ENCODE measurements at regions not wholly inside any gene's neighbourhood (a gene's known extent, or its start where the extent isn't known, plus 50 kb on each side); places are given as distances from the start of the nearest gene placed in this dataset.

DNA sequence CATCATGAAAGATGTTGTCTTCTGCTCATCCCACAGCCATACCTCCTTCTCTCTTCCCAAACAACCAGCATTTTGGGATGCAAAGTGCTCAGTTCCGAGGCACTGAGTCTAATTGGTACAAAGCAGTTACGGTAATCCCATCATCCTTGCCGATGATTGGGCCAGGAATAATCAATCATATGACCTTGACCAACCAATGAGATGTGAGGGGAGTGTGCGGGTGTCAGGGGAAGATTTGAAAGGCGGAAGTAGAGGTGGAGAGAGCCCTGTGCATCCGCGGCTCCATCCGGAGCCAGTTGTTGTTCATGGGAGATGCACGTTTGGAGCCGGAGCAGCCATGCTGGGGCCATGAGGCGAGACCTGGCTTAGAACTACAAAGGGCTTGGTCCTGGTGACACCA is 67.3 kb downstream of the SYNE3 start:
- Histone ChIP-seq H3K4me3 (no peak overlapping the region), H3K27me3 (replicated peaks in 1 of 2; ENCODE audit: control insufficient read depth in 2 of 2, insufficient read depth in 2 of 2, low read length in 1 of 2) (no peaks in the 10 kb centered on the region), H3K4me1 (ENCODE audit: control insufficient read depth, insufficient read depth, low read length) (no peaks in the 10 kb centered on the region), H4K20me1 (ENCODE audit: control insufficient read depth, insufficient read depth) (no peaks in the 10 kb centered on the region), H3K36me3 (ENCODE audit: control insufficient read depth in 2 of 2, insufficient read depth in 2 of 2, low read length in 1 of 2) (peaks cover 28 to 41% of the 10 kb centered on the region in 2 experiments), H3K9ac (ENCODE audit: control insufficient read depth, insufficient read depth, low read length) (no peak overlapping the region), H3K4me2 (ENCODE audit: control insufficient read depth, insufficient read depth) (no peak overlapping the region), H2AFZ (ENCODE audit: control insufficient read depth, low read depth, low read length) (no peak overlapping the region), H3K27ac (ENCODE audit: control insufficient read depth, insufficient read depth) (no peak overlapping the region), H3K79me2 (ENCODE audit: control insufficient read depth, insufficient read depth, low read length) (no peaks in the 10 kb centered on the region), H3K9me3 (replicated peaks; ENCODE audit: control insufficient read depth, insufficient read depth, low read length) (no peaks in the 10 kb centered on the region)
- BruUV-seq (replicated peaks), result no TSS peak
- SMC1A ChIA-PET (ENCODE audit: uncharacterized antibody, unreplicated experiment), result interaction anchor here (1.3 kb wide), 1 partner anchor 78 kb away, joined by 4 read pairs; no protein-coding TSS in a partner anchor
- DNase-seq (ENCODE audit: low read depth, low spot score) (no peak), FAIRE-seq (no peak), ATAC-seq (no peak)
- WGBS (ENCODE audit: insufficient coverage, insufficient replicate concordance, low lambda C conversion rate, missing lambda C conversion rate), result 95% methylated on average over 11 of the region's 11 CpGs
- in situ Hi-C loops (cut with MboI), result loop anchor here (10.0 kb wide), 1 partner anchor 546 kb away; no protein-coding TSS in a partner anchor
- RAD21 ChIA-PET (ENCODE audit: unreplicated experiment), result no interaction called here
- intact Hi-C loops (cut with micrococcal nuclease; ENCODE audit: unreplicated experiment), result no loop called here
- POLR2A ChIA-PET, result no interaction called here
- TF ChIP-seq, protein P1, sequence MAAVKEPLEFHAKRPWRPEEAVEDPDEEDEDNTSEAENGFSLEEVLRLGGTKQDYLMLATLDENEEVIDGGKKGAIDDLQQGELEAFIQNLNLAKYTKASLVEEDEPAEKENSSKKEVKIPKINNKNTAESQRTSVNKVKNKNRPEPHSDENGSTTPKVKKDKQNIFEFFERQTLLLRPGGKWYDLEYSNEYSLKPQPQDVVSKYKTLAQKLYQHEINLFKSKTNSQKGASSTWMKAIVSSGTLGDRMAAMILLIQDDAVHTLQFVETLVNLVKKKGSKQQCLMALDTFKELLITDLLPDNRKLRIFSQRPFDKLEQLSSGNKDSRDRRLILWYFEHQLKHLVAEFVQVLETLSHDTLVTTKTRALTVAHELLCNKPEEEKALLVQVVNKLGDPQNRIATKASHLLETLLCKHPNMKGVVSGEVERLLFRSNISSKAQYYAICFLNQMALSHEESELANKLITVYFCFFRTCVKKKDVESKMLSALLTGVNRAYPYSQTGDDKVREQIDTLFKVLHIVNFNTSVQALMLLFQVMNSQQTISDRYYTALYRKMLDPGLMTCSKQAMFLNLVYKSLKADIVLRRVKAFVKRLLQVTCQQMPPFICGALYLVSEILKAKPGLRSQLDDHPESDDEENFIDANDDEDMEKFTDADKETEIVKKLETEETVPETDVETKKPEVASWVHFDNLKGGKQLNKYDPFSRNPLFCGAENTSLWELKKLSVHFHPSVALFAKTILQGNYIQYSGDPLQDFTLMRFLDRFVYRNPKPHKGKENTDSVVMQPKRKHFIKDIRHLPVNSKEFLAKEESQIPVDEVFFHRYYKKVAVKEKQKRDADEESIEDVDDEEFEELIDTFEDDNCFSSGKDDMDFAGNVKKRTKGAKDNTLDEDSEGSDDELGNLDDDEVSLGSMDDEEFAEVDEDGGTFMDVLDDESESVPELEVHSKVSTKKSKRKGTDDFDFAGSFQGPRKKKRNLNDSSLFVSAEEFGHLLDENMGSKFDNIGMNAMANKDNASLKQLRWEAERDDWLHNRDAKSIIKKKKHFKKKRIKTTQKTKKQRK (IDR thresholded peaks at IDR 0.05; ENCODE audit: low read depth, low read length), result no peak
- TF ChIP-seq NFYB (IDR thresholded peaks at IDR 0.05; ENCODE audit: insufficient read depth, low read depth, low read length), result peak; percentile 62
- CTCF ChIA-PET, result interaction anchor here (1.8 to 22.2 kb wide), 2 partner anchors 22 to 72 kb away, joined by 4 to 525 read pairs; partner anchors contain the start of gene SYNE3

DNA sequence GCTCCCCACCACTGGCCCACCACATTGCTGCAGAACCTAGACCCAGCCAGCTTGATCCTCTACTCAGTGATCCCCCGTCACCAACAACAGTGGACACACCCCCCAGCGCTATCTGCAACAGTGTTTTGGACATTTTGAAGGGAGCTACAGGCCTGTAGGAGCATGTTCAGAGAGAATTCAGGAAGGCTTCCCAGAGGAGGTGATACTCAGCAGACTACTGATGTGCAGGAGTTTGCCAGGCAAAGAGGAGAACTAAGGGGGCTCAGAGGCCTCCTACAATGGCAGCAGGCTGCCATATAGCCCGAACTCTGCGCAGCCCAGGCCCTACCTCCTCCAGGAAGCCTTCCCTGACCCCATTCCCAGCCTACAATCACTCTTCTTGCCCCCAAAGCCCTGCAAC is 70.0 kb downstream of the SYNE3 start:
- Histone ChIP-seq H3K79me2 (ENCODE audit: control insufficient read depth, insufficient read depth, low read length) (no peaks in the 10 kb centered on the region), H3K27me3 (replicated peaks in 1 of 2; ENCODE audit: control insufficient read depth in 2 of 2, insufficient read depth in 2 of 2, low read length in 1 of 2) (no peaks in the 10 kb centered on the region), H3K9ac (ENCODE audit: control insufficient read depth, insufficient read depth, low read length) (no peak overlapping the region), H3K27ac (ENCODE audit: control insufficient read depth, insufficient read depth) (no peak overlapping the region), H3K4me3 (no peak overlapping the region), H3K4me2 (ENCODE audit: control insufficient read depth, insufficient read depth) (no peak overlapping the region), H2AFZ (ENCODE audit: control insufficient read depth, low read depth, low read length) (no peak overlapping the region), H3K36me3 (ENCODE audit: control insufficient read depth in 2 of 2, insufficient read depth in 2 of 2, low read length in 1 of 2) (peaks cover 19 to 27% of the 10 kb centered on the region in 2 experiments), H3K4me1 (ENCODE audit: control insufficient read depth, insufficient read depth, low read length) (no peaks in the 10 kb centered on the region), H4K20me1 (ENCODE audit: control insufficient read depth, insufficient read depth) (no peaks in the 10 kb centered on the region), H3K9me3 (replicated peaks; ENCODE audit: control insufficient read depth, insufficient read depth, low read length) (no peaks in the 10 kb centered on the region)
- FAIRE-seq (no peak), ATAC-seq (no peak), DNase-seq (ENCODE audit: low read depth, low spot score) (no peak)
- POLR2A ChIA-PET, result no interaction called here
- SMC1A ChIA-PET (ENCODE audit: uncharacterized antibody, unreplicated experiment), result interaction anchor here (1.2 to 8.7 kb wide), 4 partner anchors 9 to 79 kb away, joined by 4 to 187 read pairs (median 10); no protein-coding TSS in a partner anchor
- RAD21 ChIA-PET (ENCODE audit: unreplicated experiment), result interaction anchor here (1.5 to 8.3 kb wide), 3 partner anchors 12 to 81 kb away, joined by 4 to 171 read pairs (median 5); no protein-coding TSS in a partner anchor
- CTCF ChIA-PET, result interaction anchor here (0.9 to 22.2 kb wide), 6 partner anchors 8 to 113 kb away, joined by 3 to 525 read pairs (median 6); partner anchors contain the start of genes GLRX5 and SYNE3
- no TSS peak for BruUV-seq (replicated peaks)
- in situ Hi-C loops (cut with MboI) (loop anchor here (10.0 kb wide), 1 partner anchor 548 kb away; no protein-coding TSS in a partner anchor), intact Hi-C loops (cut with micrococcal nuclease; ENCODE audit: unreplicated experiment) (no loop called here)
- WGBS (ENCODE audit: insufficient coverage, insufficient replicate concordance, low lambda C conversion rate, missing lambda C conversion rate), result 56% methylated on average over 4 of the region's 4 CpGs
- TF ChIP-seq EGR1 (IDR thresholded peaks at IDR 0.05; ENCODE audit: borderline replicate concordance in 1 of 2, low read depth in 2 of 2, low read length in 2 of 2), result no peak
- no peak for TF ChIP-seq ZZZ3 (IDR thresholded peaks at IDR 0.05; ENCODE audit: control insufficient read depth, insufficient read length, low read depth)
- no peak for TF ChIP-seq IRF4 (IDR thresholded peaks at IDR 0.05; ENCODE audit: low read depth, low read length)
- TF ChIP-seq CHD2 (IDR thresholded peaks at IDR 0.05; ENCODE audit: borderline replicate concordance, low read depth, low read length), result no peak
- no peak for TF ChIP-seq RCOR1 (conservative IDR thresholded peaks at IDR 0.05; ENCODE audit: low read depth, low read length)
- no peak for TF ChIP-seq CBX5 (IDR thresholded peaks at IDR 0.05; ENCODE audit: low read depth)
- TF ChIP-seq HCFC1 (IDR thresholded peaks at IDR 0.05; ENCODE audit: low read length), result no peak
- TF ChIP-seq, protein P2, sequence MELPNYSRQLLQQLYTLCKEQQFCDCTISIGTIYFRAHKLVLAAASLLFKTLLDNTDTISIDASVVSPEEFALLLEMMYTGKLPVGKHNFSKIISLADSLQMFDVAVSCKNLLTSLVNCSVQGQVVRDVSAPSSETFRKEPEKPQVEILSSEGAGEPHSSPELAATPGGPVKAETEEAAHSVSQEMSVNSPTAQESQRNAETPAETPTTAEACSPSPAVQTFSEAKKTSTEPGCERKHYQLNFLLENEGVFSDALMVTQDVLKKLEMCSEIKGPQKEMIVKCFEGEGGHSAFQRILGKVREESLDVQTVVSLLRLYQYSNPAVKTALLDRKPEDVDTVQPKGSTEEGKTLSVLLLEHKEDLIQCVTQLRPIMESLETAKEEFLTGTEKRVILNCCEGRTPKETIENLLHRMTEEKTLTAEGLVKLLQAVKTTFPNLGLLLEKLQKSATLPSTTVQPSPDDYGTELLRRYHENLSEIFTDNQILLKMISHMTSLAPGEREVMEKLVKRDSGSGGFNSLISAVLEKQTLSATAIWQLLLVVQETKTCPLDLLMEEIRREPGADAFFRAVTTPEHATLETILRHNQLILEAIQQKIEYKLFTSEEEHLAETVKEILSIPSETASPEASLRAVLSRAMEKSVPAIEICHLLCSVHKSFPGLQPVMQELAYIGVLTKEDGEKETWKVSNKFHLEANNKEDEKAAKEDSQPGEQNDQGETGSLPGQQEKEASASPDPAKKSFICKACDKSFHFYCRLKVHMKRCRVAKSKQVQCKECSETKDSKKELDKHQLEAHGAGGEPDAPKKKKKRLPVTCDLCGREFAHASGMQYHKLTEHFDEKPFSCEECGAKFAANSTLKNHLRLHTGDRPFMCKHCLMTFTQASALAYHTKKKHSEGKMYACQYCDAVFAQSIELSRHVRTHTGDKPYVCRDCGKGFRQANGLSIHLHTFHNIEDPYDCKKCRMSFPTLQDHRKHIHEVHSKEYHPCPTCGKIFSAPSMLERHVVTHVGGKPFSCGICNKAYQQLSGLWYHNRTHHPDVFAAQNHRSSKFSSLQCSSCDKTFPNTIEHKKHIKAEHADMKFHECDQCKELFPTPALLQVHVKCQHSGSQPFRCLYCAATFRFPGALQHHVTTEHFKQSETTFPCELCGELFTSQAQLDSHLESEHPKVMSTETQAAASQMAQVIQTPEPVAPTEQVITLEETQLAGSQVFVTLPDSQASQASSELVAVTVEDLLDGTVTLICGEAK (IDR thresholded peaks at IDR 0.05; ENCODE audit: borderline replicate concordance), result no peak

All from GM12878 (cell line).